HL-60 (cell line): ENCODE measurements at regions not wholly inside any gene's neighbourhood (a gene's known extent, or its start where the extent isn't known, plus 50 kb on each side); places are given as distances from the start of the nearest gene placed in this dataset.

Source experiments
- DNase-seq, 2 experiments: peaks; one replicate each; pipeline ENCODE4 v3.0.0-alpha.2; 2010 to 2020; ENCODE audit warnings: low read depth in 1 of 2, low spot score in 1 of 2
- H3K27ac ChIP-seq: fragments of 250-450 bp; sonication (Bioruptor Pico); replicated peaks from 2 replicates; pipeline ENCODE4 v1.5.1; 2020; ENCODE audit warnings: mild to moderate bottlenecking, moderate library complexity
- H3K27me3 ChIP-seq: fragments of 250-450 bp; sonication (Bioruptor Pico); 2 replicates; pipeline ENCODE4 v1.5.1; 2021; ENCODE audit warnings: mild to moderate bottlenecking, moderate library complexity; ENCODE audit not compliant: insufficient read depth, poor library complexity, severe bottlenecking
- H3K4me3 ChIP-seq: replicated peaks from 2 replicates; pipeline ENCODE4 v1.5.1; 2011; ENCODE audit warnings: mild to moderate bottlenecking, control low read depth, low read length; ENCODE audit not compliant: insufficient read depth
- GABPA ChIP-seq: IDR thresholded peaks from 2 replicates; pipeline ENCODE4 v1.6.1; 2012; ENCODE audit warnings: low read depth
- POLR2AphosphoS5 ChIP-seq: IDR thresholded peaks from 2 replicates; pipeline ENCODE4 v1.6.1; 2012; ENCODE audit warnings: low read depth
- SPI1 ChIP-seq: IDR thresholded peaks from 2 replicates; pipeline ENCODE4 v1.6.1; 2012; ENCODE audit warnings: low read depth, mild to moderate bottlenecking, borderline replicate concordance
- TF ChIP-seq, protein P1 (sequence below): IDR thresholded peaks from 2 replicates; pipeline ENCODE4 v1.6.1; 2012; ENCODE audit warnings: low read depth; ENCODE audit not compliant: insufficient replicate concordance
- TF ChIP-seq, protein P2 (sequence below): IDR thresholded peaks from one replicate; pipeline ENCODE4 v1.5.1; 2011; ENCODE audit warnings: low read length, control low read depth, inconsistent platforms; ENCODE audit not compliant: insufficient read depth

DNA sequence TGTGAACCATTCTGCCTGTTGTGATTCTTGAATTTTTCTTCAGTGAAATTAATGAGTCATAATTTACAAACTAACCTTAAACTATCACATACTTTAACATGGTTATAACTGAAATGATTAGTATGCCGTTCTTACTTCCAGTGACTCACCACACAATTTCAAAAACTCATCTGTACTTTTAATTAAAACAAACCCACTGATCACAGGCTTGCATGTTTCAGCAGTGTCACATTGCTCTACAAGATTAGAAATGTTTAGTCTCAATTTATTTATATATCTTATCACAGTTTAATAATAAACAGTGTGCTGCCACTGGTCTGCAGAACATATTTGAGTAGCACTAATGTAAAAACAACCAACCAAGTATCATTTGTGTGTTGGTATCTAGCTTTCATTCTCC is 2227.9 kb upstream of the PCDH20 start:
- Histone ChIP-seq H3K4me3 (no peak overlapping the region), H3K27me3 (no peaks in the 10 kb centered on the region), H3K27ac (no peak overlapping the region)
- no peak for TF ChIP-seq GABPA
- no peak for TF ChIP-seq POLR2AphosphoS5
- TF ChIP-seq, protein P1, sequence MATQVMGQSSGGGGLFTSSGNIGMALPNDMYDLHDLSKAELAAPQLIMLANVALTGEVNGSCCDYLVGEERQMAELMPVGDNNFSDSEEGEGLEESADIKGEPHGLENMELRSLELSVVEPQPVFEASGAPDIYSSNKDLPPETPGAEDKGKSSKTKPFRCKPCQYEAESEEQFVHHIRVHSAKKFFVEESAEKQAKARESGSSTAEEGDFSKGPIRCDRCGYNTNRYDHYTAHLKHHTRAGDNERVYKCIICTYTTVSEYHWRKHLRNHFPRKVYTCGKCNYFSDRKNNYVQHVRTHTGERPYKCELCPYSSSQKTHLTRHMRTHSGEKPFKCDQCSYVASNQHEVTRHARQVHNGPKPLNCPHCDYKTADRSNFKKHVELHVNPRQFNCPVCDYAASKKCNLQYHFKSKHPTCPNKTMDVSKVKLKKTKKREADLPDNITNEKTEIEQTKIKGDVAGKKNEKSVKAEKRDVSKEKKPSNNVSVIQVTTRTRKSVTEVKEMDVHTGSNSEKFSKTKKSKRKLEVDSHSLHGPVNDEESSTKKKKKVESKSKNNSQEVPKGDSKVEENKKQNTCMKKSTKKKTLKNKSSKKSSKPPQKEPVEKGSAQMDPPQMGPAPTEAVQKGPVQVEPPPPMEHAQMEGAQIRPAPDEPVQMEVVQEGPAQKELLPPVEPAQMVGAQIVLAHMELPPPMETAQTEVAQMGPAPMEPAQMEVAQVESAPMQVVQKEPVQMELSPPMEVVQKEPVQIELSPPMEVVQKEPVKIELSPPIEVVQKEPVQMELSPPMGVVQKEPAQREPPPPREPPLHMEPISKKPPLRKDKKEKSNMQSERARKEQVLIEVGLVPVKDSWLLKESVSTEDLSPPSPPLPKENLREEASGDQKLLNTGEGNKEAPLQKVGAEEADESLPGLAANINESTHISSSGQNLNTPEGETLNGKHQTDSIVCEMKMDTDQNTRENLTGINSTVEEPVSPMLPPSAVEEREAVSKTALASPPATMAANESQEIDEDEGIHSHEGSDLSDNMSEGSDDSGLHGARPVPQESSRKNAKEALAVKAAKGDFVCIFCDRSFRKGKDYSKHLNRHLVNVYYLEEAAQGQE = no peak
- TF ChIP-seq, protein P2, sequence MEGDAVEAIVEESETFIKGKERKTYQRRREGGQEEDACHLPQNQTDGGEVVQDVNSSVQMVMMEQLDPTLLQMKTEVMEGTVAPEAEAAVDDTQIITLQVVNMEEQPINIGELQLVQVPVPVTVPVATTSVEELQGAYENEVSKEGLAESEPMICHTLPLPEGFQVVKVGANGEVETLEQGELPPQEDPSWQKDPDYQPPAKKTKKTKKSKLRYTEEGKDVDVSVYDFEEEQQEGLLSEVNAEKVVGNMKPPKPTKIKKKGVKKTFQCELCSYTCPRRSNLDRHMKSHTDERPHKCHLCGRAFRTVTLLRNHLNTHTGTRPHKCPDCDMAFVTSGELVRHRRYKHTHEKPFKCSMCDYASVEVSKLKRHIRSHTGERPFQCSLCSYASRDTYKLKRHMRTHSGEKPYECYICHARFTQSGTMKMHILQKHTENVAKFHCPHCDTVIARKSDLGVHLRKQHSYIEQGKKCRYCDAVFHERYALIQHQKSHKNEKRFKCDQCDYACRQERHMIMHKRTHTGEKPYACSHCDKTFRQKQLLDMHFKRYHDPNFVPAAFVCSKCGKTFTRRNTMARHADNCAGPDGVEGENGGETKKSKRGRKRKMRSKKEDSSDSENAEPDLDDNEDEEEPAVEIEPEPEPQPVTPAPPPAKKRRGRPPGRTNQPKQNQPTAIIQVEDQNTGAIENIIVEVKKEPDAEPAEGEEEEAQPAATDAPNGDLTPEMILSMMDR = no peak
- TF ChIP-seq SPI1 = no peak
- DNase-seq = no peak

DNA sequence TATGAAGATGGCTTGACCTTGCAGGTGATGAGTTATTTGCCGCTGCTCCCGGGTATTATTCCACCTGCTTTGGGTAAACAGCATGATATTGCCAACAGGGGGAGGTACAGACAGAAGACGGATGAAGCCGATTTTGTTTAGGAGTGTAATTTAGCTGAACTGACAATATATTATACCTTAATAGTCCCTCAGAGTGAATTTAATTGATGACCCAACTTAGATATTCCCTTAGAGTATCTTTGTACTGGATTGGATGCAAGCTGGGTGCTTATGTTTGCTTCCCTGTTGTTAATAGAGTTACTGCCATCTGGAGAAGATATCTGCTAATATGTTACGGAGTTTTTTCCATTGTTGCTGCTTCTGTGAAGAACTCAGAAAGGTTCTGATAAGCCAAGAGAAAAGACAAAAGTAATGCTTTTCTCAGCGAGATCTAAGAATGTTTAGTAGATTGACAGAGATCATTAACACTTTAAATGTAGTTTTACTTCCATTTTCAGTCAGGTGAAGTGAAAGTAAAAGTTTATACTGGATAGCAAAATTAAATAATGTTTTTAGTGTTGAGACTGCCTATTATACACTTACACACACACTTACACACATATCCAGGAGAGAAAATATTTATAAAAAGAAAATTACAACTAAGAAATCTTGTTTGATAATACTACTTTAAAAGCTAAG is 2220.8 kb upstream of the PCDH20 start:
- TF ChIP-seq GABPA (no peak), POLR2AphosphoS5 (no peak), SPI1 (no peak)
- TF ChIP-seq, protein P2 = no peak
- TF ChIP-seq, protein P1 = no peak
- Histone ChIP-seq H3K4me3 (no peak overlapping the region), H3K27me3 (no peaks in the 10 kb centered on the region), H3K27ac (no peak overlapping the region)
- no peak for DNase-seq

DNA sequence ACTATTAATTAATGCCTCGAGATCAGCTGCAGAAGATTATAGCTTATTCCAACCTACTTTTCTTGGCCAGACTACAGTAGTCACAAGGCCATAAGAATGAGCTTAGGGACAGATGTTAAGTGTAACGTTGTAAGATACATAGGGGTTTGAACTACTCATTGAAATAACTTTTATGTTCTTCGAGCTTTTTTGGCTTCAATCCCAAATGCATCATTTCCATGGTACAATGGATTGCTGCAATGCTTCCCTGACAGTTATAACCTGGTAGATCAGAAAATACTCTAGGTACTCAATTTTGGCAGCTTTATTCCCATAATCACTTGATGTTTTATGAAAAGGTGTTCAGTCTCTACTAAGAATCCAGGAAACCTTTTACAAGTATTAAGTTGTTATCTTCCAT is 2216.7 kb upstream of the PCDH20 start:
- Histone ChIP-seq H3K27ac (no peak overlapping the region), H3K4me3 (no peak overlapping the region), H3K27me3 (no peaks in the 10 kb centered on the region)
- TF ChIP-seq POLR2AphosphoS5 (no peak), SPI1 (no peak), GABPA (no peak)
- TF ChIP-seq, protein P1 = no peak
- TF ChIP-seq, protein P2 = no peak
- no peak for DNase-seq
